ENCODE measurements at regions not wholly inside any gene's neighbourhood (a gene's known extent, or its start where the extent isn't known, plus 50 kb on each side); places are given as distances from the start of the nearest gene placed in this dataset.

GRCh38 chrX:42933187-42933586 lies 155.2 kb upstream of the PPP1R2C start:
- Histone ChIP-seq H3K4me3 (no peak overlapping the region), H3K9me3 (ENCODE audit: insufficient read depth, low read depth) (no peaks in the 10 kb centered on the region), H4K20me1 (ENCODE audit: insufficient read depth) (no peaks in the 10 kb centered on the region), H3K4me2 (no peak overlapping the region), H3K79me2 (ENCODE audit: low read depth) (no peaks in the 10 kb centered on the region), H3K27me3 (ENCODE audit: insufficient read depth, low read depth) (no peaks in the 10 kb centered on the region), H2AFZ (no peak overlapping the region), H3K27ac (no peak overlapping the region), H3F3A (ENCODE audit: insufficient read depth, low read depth) (no peaks in the 10 kb centered on the region), H3K36me3 (ENCODE audit: low read depth) (no peaks in the 10 kb centered on the region), H3K9me2 (ENCODE audit: insufficient read depth) (no peaks in the 10 kb centered on the region), H3K4me1 (replicated peaks; ENCODE audit: insufficient read depth) (no peaks in the 10 kb centered on the region)
- no TSS peak for BruUV-seq (replicated peaks)
- CTCF ChIA-PET: no interaction called here
- TF ChIP-seq EZH2 (IDR thresholded peaks at IDR 0.05; ENCODE audit: low read depth) (no peak), CTCF (conservative IDR thresholded peaks at IDR 0.05) (no peak)
- intact Hi-C loops (cut with micrococcal nuclease; ENCODE audit: unreplicated experiment): no loop called here
- DNase-seq: no peak
- POLR2A ChIA-PET (ENCODE audit: unreplicated experiment): no interaction called here

- no TSS peak for BruUV-seq (replicated peaks)
- no peaks in the 10 kb centered on the region for H4K20me1 ChIP-seq (ENCODE audit: insufficient read depth)
These were observed 156.2 kb upstream of the PPP1R2C start for GRCh38 chrX:42934020-42934726.

GRCh38 chrX:42941671-42942070 lies 163.7 kb upstream of the PPP1R2C start:
- Histone ChIP-seq H3K4me3 (no peak overlapping the region), H3F3A (ENCODE audit: insufficient read depth, low read depth) (no peaks in the 10 kb centered on the region), H3K36me3 (ENCODE audit: low read depth) (no peaks in the 10 kb centered on the region), H3K9me3 (ENCODE audit: insufficient read depth, low read depth) (no peaks in the 10 kb centered on the region), H3K27me3 (ENCODE audit: insufficient read depth, low read depth) (no peaks in the 10 kb centered on the region), H3K4me1 (replicated peaks; ENCODE audit: insufficient read depth) (no peaks in the 10 kb centered on the region), H4K20me1 (ENCODE audit: insufficient read depth) (no peaks in the 10 kb centered on the region), H3K27ac (no peak overlapping the region), H2AFZ (no peak overlapping the region), H3K79me2 (ENCODE audit: low read depth) (no peaks in the 10 kb centered on the region), H3K4me2 (no peak overlapping the region), H3K9me2 (ENCODE audit: insufficient read depth) (no peaks in the 10 kb centered on the region)
- intact Hi-C loops (cut with micrococcal nuclease; ENCODE audit: unreplicated experiment): no loop called here
- POLR2A ChIA-PET (ENCODE audit: unreplicated experiment): no interaction called here
- CTCF ChIA-PET: no interaction called here
- BruUV-seq (replicated peaks): no TSS peak
- DNase-seq: no peak
- TF ChIP-seq CTCF (conservative IDR thresholded peaks at IDR 0.05) (no peak), EZH2 (IDR thresholded peaks at IDR 0.05; ENCODE audit: low read depth) (no peak)

More at GRCh38 chrX:42934020-42934726, 156.2 kb upstream of the PPP1R2C start:
- no peaks in the 10 kb centered on the region for H3K4me1 ChIP-seq (replicated peaks; ENCODE audit: insufficient read depth)
- POLR2A ChIA-PET (ENCODE audit: unreplicated experiment): no interaction called here
- no peaks in the 10 kb centered on the region for H3K9me2 ChIP-seq (ENCODE audit: insufficient read depth)
- no peak overlapping the region for H2AFZ ChIP-seq
- no peak for DNase-seq
- no peak for TF ChIP-seq CTCF (conservative IDR thresholded peaks at IDR 0.05)
- TF ChIP-seq EZH2 (IDR thresholded peaks at IDR 0.05; ENCODE audit: low read depth): no peak
- H3K9me3 ChIP-seq (ENCODE audit: insufficient read depth, low read depth): no peaks in the 10 kb centered on the region
- no peaks in the 10 kb centered on the region for H3K27me3 ChIP-seq (ENCODE audit: insufficient read depth, low read depth)
- no peaks in the 10 kb centered on the region for H3F3A ChIP-seq (ENCODE audit: insufficient read depth, low read depth)
- intact Hi-C loops (cut with micrococcal nuclease; ENCODE audit: unreplicated experiment): no loop called here
- CTCF ChIA-PET: no interaction called here
- no peak overlapping the region for H3K4me2 ChIP-seq
- no peaks in the 10 kb centered on the region for H3K79me2 ChIP-seq (ENCODE audit: low read depth)
- no peaks in the 10 kb centered on the region for H3K36me3 ChIP-seq (ENCODE audit: low read depth)
- no peak overlapping the region for H3K4me3 ChIP-seq
- no peak overlapping the region for H3K27ac ChIP-seq
